NCI-H2081 (cell line): ENCODE measurements at regions not wholly inside any gene's neighbourhood (a gene's known extent, or its start where the extent isn't known, plus 50 kb on each side); places are given as distances from the start of the nearest gene placed in this dataset.
A peak's percentile ranks its signal among the peaks of the same experiment; 100 is the strongest.
"Not testable (repeated sequence)": the region's sequence is repeated elsewhere in the genome, so short reads cannot be mapped to it uniquely, and the experiment has no call there.

ENCODE experiments used
- DNase-seq, 2 experiments: peaks; one replicate each; lab custom pipeline; 2025; lab: John Stamatoyannopoulos, UW

DNA sequence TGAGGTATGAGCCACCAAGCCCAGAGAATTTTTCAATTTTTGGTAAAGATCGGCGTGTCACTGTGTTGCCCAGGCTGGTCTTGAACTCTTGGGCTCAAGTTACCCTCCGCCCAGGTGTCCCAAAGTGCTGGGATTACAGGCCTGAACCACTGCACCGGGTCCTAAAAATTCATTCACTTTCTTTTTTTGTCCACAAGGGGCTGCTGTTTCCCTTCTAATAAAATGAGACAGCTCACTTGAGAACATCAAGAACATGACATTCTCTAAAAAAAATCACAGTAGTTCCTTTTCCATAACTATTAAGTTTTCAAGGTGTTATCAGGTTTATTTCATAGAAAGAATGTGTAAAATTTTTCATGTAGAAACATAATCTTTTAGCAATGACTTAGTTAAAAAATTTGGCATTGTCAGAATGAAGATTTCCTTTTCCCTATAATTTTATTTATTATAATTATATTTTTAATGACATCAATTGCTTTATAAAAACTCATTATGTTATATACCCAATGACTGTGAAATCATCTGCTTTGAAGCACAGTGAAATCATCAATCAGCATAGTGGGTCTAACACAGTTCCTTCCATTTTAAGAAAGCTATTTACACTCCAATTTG, 1723.8 kb upstream of the DEFB115 start:
- peak in 1 of 2 experiments; percentile 5 for DNase-seq

DNA sequence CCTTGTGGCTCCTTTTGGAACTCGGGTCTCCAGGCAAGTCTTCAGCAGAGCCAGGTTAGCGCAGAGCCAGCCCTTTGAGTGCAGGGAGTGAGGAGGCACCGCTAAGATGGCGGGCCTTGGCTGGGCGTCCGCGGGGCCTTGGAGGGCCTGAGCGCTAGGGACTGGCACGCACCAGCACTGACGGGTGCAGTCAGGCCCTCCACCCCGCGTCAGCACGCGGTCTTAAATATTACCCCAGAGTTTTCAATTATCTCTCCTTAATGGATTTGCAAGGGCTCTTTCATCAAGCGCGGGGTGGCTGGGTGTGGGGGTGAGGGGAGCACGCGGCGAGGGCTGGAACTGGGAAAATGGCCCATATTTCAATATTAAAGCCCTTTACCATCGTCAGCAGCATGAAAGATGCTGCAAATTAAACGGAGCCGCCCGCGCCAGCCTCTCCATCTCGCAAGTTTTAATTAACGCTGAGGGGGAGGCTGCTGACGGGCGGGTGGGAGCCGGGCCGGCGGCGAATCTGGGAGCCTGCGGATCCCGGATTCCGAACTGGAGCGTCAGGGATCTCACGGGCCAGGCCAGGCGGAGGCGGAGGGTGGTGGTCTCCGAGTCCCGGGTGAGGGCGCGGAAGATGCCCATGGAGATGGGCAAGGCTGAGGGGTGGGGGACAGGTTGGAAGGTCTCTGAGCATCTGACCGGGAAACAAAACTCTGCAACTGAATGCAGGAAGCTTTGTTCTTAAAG, 1690.4 kb upstream of the DEFB115 start:
- not testable (repeated sequence) for DNase-seq

DNA sequence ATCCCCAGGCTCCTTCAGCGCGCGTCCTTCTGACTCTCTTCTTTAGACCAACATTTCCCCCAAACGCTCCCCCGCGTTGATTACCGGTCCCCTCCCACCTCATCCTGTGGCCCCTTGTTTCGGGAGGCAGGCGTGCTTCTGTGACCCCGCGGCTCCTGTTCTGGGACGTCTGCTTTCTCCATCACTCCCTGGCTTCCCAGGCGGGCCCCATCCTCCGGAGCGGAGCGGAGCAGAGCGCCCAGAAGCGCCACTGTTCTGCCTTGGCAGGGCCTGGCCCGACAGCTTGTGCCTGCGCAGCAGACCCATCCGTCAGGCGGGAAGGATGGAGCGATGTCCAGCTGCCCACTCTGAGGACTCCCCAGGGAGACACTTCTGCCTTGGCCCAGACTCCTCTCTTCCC, 1689.8 kb upstream of the DEFB115 start:
- not testable (repeated sequence) for DNase-seq

DNA sequence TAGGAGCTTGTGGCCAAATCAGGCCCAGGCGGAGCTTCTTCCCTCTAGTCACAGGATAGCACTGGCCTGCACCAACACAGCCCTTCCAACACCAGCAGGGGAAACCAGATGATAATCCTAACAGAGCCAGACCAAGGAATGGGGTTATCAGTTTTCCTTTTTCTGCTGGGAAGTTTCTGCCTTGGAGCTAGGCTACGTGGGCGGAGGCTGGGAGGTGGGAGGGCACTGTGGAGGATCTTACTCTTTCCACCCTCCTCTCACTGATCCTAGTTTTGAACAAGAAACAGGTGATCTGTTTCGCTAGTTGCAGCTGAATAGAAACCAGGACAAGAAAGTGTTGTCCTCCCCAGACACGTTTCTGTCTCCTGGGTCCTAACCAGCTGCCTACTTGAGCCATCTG, 1687.3 kb upstream of the DEFB115 start:
- not testable (repeated sequence) for DNase-seq

DNA sequence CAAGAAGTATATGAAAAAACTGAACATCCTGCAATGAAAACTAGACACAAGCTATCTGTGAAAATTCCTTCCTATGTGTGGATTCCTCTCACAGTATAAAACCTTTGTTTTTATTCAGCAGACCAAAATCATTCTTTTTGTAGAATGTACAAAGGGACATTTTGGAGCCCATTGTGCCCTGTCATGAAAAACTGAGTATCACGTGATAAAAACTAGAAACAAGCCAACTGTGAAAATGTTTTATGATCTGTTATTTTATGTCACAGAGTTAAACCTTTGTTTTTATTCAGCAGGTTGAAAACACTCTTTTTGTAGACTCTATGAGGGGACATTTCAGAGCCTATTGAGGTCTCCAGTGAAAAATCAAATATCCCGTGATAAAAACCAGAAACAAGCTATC, 1667.9 kb upstream of the DEFB115 start:
- DNase-seq, result not testable (repeated sequence)

DNA sequence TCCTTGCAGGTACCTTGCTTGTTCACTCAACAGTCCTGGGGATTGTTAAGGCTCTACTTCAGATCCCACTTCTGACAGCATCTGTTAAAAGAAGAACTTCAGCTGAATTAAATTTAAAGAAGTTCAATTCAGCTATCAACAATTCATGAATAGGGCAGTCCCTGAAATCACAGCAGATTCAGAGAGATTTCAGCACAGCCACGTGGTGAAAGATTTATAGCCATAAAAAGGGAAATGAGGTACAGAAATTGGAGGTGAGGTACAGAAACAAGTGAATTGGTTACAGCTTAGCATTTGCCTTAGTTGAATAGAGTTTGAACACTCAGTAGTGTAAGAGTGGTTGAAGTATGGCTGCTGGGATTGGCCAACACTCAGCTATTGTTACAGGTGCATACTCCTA, 1653.3 kb upstream of the DEFB115 start:
- DNase-seq, result not testable (repeated sequence)

DNA sequence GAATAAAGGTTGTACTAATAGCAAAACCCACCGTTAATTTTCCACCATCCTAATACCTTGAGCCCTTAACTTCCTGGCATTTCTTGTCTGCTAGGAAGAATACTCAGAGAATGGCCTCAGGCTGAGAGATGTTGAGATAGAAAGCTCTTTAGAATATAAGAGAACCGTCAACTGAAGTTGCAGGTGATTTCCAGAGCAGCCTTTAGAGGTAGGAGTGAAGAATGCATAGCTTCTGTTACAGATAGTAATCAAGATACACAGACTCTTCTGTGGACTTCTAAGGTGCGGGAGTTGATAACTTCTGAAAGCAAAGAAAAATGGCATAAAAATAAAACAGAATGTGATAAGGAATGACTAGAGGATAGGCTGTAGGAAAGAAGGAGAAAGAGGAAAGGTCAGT, 1651.3 kb upstream of the DEFB115 start:
- DNase-seq, result not testable (repeated sequence)

DNA sequence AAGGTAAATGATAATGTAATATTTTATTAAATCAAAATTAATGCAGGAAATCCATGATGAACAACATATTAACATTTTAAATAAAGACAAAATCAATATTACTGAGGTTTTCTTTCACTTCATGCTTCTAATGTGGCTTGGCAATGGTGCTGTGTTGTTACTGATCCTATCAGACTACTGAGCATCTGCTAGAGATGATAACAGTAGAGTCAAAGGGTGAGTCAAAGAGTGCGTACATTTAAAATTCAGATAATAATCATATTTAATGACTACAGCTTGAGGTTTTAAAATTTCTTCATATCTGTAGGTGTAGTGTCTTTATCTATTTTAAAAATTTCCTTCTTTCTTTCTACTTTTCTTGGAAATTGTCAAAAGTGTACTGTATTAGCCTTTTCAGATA, 1628.1 kb upstream of the DEFB115 start:
- not testable (repeated sequence) for DNase-seq
